GM19324 (cell line): ENCODE measurements at regions not wholly inside any gene's neighbourhood (a gene's known extent, or its start where the extent isn't known, plus 50 kb on each side); places are given as distances from the start of the nearest gene placed in this dataset.
"Not testable (repeated sequence)": the region's sequence is repeated elsewhere in the genome, so short reads cannot be mapped to it uniquely, and the experiment has no call there.

ENCODE experiments used
- ATAC-seq: cut with Tn5 transposase; IDR thresholded peaks from one replicate; pipeline ENCODE4 v1.9.1; 2021; ENCODE audit warnings: mild to moderate bottlenecking, moderate library complexity; ENCODE audit not compliant: unreplicated experiment, low FRiP score

DNA sequence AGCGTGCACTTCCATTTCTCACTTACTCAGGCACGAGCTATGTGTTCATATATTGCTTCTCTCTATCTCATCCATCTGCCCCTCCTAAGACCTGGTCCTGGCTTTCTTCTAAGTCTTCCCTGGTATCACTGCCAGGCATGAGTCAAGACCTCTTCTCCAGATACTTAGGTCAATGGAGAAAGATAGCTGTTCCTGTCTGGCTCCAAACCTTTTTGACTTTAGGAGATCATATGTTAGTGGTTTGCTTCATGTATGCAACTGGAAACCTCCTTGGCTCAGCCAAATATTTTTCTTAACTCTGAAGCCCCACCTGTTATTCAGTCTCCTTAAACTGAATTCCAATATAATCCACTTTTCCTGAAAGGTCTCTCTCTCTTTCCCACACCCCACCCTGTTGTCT is 211.6 kb upstream of the PTBP2 start:
- no peak for ATAC-seq

DNA sequence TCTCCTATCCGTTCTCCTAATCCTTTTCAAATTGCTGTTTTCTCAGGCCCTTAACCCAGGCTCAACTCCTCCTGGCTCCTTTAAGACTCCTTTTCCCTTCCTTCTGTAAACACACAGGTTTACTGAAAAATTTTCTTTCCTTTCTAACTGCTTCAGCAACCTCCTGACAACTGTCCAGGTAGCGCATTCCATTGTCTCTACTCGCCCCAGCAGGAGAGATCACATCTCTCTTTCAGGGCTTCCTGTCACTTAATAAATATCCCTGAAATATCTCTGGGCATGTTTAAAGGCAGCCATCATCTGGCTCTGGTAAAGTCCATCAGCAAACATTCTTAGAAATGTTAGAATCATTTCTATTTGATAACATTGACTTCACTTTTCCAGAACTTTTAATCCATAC is 211.2 kb upstream of the PTBP2 start:
- no peak for ATAC-seq

DNA sequence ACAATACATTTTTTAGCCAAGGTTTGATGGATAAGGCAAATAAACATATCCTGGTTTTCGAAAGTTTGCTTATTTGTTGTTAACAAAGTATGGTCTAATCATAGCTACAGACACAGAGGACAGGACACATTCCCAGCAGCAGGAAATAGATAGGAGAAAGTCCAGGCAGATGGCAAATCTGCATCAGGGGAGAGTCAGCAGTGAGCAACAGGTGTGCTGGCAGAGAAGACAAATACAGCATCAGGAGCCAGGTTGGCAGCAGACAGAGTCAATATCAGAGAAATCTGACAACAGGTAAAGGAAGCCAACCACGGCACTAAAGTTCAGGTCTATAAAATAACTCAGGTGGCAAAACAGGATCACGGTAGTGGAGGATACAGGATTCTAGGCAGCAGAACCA is 210.7 kb upstream of the PTBP2 start:
- no peak for ATAC-seq

DNA sequence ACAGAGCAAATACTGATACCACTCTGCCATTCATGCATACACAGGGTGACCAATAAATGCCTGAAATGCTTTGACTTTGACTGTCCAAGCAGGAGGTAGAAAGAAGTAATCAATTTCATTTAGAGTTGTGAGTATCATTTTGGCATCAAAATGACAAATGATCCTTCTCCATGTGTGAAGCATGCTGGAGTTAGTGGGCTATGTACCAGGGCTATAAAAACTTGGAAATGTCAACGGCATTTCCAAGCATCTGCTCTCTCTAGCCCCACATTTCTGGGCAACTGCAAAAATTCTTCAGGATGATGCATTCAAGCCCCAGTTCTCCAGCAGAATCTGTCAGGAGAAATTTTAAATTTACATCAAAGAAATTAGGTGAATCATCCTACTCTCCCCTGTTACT is 208.4 kb upstream of the PTBP2 start:
- no peak for ATAC-seq

DNA sequence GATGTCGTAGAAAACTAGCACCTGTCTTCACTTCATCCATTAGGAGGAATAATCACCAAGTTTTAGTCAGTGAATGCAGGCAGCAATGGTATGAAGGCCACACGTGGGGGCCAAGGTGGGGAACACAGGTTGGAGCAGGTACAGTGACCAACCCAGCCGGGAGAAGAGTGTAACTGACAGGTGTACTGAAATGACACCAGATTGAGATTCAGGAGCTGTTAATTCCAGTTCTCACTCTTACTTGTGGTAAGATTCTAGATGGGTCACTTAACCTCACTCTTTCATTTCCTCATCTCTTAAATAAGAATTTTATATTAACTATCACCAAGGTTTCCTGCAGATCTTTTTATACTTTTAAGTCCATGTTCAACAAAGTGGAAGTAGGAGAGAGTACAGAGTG is 206.2 kb upstream of the PTBP2 start:
- ATAC-seq: no peak

DNA sequence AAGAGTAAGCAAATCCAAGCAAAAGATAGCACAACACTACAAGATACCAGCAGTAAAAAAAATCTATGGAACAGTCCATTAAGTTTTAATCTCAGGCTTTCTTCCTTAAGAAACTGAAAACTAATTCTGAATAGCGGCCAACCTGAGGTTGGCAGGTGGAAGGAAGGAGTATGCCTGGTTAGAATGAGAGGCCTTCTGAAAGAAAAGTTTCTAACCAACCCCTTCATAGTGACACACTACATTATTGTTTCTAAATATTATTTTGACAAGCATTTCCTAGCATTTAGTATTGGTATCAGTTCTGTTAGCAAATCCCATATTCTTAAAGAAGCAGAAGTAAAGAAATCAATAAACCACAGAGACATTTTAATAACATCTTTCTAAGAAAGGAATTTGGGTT is 205.7 kb upstream of the PTBP2 start:
- ATAC-seq: no peak

DNA sequence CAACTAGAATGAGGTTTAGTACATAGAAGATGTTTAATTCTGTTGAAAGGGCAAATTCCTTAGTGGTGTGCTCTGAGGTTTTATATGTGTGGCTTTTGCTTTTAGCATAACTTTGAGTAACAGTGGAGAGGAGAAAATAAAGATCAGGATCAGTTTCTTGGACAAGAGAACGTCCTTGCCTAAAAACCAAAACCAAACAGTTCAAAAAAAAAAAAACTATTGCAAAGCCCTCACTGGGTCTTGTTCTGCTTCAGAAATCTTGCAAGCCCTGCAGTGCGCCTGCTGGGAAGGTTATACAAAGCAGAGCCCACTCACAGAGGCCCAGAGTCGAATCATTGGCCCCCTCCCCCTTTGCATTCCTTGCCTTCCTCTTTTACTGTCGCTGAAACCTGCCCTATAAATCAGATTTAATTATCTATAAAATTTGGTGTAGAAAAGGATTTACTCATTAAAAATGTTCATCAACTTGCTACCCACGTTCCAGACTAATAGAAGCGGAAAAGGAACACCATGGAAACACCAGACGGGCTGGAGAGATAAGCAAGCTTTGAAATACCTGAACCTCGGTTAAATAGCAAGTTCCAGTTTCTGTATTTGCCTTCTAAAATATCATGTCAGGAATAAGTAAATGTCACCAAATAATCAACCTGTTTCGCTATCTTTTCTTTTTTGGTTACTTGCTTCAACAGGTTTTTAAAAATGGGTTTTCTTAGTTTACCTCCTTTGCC is 201.6 kb upstream of the PTBP2 start:
- ATAC-seq: no peak

DNA sequence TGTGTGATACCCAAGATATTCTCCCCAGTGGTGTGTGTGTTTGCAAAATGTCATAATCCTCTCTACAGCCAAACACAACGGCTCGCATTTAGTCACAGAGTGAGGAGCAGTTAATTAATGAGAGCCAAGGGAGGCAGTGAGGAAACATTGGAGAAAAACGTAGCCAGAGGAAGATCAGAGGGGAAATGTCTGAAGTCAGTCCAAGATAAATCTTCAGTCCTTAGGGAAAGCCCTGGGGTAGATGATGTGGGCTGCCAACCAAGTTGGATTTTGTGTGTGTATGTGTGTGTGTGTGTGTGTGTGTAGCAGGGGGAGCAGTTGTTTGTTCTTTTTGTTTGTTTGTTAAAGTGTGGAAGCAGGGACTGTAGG is 201.0 kb upstream of the PTBP2 start:
- no peak for ATAC-seq

DNA sequence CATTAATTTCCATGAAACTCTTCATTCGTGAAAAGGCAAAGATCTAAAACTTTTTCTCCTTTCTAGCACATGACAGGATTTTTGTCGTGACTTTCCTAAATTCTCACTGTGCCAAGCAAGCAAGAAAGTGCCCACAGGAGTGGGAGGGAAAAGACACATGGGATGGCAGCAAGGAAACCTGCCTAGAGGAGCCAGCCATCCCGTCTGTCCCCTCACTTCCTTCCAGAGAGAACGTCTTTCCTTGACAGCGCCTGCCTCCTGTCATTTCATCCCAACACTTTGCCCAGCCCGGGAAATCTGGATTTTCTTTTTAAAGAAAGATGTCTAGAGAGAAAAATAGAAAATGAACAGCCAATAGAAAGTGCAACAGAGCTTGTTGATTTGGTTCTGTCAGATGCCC is 200.6 kb upstream of the PTBP2 start:
- no peak for ATAC-seq

DNA sequence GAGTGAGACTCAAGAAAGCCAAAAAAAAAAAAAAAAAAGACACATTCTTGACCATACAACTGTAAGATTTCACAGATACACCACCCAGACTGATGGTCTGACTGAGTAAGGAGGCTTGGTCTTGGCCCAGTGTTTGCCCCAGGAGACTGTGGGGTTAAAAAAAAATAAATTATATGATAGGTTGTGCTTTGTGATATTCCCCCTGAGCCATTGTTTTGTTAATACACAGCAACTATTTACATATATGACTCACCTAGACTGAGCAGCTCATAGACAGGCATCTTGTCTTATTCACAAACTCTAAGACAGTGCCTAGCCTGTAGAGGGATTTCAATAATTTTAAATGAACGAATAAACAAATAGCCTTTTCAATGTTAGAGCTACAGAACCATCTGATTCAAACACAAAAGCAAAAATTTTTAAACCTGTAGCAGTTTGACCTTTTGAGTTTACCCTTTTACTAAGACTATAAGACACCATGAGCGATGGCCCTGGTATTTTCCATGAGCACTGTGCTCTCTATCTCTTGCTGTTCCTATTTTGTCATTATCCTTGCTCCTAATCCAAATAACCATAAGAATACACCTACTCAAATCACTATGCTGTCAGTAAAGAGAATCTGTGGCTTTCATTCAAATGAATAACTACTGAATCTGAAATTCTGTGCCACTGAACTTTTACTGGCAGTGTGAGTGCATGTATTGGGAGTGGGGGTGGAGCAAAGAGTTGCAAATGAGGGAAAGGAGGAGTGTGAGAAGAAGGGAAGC is 199.4 kb upstream of the PTBP2 start:
- no peak for ATAC-seq

DNA sequence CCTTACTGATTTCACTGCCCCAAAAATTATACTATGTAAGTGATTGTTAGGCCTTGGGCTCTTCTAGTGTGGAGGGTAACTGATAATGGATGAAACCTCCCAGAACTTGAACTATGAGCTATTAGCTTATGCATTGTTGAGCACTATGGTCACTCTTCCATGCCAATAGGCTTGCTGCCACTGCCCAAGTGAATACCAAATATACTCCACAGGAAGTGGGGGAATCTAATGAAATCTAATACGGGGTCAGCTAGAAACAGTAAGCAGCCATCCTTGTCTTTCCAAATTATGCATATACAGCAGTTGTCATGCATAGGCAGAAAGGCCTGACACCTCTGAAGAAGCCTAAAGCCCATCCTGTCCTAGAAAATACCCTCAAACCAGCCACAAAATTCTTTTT is 198.7 kb upstream of the PTBP2 start:
- ATAC-seq: no peak

DNA sequence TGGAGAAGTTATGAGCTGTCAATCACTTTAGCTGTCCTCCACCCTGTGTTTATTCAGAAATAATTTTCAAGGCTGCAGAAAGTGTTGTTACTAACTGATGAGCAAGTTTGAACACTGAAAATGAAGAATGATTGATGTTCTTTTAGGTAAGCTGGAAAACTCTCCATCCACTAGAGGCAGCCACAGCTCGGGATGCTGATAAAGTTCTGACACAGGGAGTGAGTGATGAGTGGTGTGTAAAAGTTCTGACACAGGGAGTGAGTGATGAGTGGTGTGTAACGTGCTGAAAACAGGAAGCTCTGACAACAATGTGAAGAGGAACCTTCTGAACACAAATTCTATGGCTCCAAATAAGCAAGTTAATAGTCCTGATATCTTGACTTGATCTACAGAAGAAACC is 197.5 kb upstream of the PTBP2 start:
- no peak for ATAC-seq

DNA sequence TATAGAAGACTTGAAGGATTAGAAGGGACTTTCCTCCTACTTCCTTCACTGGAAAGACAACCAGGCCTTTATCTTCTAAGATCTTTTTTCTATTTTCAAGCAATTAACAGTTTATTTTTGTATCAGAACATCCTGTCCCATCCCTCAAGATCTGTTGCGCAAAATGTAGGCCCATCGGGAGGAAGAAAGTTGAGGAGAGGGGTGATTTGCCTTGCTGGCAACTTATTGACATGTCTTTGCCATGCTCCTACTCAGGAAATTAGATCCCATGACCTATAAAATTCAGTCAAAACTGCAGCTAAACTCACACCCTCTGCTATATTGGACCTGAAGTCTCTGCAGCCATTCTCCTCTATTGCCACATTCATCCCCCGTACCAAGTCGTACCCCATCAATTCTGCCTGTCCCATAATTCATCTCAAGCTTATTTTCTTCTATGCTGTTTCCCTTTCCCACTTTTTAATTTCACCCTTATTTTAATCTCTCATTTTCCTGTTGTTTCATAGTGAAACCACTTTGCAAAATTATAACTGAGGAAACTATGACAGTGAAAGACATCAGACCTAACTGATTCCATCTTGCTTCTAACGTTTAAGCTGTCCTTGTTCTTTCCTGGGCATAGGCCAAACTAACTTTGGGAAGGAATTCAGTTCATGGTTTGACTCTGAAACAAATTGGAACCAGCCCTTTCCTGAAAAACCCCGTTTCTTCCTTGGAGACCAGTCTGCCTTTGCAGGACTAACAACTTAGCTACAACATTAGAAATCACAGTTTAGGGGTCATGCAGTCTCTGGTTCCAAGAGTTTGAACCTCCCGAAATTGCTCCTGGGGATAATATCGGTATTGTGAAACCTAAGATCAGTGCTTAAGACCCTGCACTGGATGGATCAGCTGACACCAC is 195.7 kb upstream of the PTBP2 start:
- no peak for ATAC-seq

DNA sequence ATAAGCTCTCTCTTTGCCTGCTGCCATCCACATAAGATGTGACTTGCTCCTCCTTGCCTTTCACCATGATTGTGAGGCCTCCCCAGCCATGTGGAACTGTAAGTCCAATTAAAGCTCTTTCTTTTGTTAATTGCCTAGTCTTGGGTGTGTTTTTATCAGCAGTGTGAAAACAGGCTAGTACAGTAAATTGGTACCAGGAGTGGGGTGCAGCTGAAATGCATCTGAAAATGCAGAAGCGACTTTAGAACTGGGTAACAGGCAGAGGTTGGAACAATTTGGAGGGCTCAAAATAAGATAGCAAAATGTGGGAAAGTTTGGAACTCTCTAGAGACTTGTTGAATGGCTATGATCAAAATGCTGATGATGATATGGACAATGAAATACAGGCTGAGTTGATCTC is 192.9 kb upstream of the PTBP2 start:
- not testable (repeated sequence) for ATAC-seq

DNA sequence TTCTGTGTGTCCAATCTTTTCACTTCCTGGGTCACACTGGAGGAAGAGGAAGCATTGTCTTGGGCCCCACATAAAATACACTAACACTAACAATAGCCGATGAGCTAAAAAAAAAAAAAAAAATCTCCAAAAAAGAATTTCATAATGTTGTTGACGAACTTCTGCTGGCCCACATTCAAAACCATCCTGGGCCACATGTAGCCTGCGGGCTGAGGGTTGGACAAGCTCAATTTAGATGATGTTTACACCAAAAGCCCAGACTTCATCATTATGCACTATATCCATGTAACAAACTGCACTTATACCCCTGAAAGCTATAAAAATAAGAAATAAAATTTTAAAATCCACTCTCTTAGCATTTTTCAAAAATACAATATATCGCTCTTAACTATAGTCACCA is 187.8 kb upstream of the PTBP2 start:
- ATAC-seq: no peak

DNA sequence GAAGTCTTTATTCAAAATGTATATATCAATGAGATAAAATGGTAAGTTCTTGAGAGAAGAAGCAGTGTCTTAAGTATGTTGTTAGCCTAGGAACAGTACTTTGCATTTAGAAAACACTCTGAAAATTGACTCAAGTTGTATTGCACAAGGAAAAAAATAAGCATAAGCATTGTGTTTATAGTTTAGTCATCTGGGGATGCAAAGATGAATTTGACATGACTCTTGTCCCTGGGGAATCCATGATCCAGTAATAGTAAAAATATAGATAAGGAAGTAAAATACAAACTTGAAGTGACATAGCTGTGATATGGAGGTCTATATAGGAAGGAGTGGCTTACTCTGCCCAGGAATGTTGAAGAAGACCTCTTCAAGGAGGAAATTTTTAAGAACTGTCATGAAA is 185.0 kb upstream of the PTBP2 start:
- ATAC-seq: no peak

DNA sequence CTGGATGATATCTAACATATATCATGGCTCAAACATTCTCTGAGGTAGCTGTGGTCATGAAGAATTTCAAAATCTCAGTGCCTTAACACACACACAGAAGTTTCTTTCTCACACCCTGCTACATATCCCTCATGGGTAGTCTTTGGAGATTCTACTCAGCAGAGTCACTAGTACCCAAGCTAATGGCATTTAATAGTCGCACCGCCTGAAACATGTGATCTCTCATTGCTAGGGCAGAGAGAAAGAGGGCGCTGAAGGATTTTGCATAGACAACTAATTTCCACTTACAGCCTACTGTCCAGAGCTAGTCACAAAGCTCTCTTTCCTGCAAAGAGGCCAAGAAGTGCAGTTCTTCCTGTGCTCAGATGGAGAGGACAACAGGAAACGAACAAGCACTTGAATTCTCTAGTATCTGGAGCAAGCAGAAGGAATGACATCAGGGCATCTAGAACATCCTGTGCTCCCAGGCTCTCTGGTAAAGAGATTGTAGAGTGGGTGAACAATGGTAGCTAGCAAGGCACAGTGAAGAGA is 183.4 kb upstream of the PTBP2 start:
- ATAC-seq: no peak

DNA sequence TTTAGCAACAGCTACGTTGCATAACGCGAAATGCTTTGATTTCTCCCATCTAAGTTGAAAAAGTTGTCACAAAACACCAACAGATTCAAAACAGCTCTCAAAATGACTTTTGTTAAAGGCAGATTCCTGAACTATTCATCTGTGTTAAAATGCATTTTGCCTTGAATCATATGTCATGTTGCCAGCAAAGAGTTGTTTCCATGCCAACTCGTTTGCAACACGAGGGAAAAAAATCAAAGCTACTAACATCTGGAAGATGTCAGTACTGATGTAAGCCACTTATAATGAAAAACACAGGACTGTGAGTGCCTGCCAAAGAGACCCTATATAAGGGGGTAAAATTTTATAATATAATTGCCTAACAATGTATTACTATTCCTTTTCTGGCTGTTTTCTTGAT is 182.7 kb upstream of the PTBP2 start:
- ATAC-seq: no peak

DNA sequence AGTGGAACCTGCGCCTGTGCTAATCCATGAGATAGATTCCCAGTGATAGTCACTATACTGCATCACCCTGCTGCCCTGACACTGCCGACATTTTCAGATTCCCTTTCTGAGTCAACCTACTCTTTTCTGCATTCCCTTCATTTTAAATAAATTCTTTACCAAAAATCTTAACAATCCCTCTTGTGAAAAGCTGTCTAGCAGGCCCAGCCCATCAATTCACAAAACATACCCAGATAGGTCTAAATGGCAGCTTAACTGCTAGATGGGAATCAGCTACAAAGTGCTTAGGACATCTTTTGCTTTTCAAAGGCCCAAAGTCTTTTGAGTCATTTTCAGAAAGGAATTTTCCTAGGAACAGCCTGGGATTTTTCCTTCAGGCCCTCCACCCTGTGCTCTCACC is 180.1 kb upstream of the PTBP2 start:
- no peak for ATAC-seq

DNA sequence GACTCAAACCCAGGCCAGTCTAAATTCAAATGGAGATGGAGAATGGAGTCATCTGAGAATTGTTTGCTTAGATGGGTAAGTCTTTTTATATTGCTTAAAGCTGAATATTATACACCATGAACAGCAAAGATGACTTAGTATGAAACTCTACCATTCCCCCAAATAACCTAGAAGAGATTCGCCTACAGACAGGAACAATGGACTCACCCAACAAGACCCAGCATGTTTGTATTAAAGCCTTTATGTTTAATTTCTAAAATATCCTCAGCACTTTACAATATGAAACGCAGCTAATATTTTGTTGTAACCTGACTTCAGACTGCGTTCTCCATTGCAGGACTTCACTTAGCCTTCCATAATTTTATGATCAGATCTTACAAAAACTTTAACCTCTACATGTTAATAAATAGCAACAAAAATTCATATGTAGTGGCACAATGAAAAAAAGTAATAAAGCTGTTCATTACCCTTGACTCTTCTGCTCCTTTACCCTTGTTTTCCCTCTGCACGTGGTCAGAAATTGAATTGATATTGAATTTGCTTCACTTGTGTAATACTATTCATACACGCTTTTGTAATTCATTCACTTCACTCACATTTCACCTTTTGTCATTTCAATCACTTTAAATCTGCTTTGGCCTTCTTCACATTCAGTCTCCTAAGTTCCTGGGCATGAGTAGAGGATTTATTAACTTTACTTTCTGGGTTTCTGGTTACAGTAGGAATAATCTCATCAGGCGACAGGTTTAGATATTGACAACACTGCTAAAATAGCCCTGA is 177.3 kb upstream of the PTBP2 start:
- ATAC-seq: no peak
